Uterus (tissue), 3 donors: ENCODE measurements at regions not wholly inside any gene's neighbourhood (a gene's known extent, or its start where the extent isn't known, plus 50 kb on each side); places are given as distances from the start of the nearest gene placed in this dataset.

Experiments
- DNase-seq, 2 donors: peaks; one replicate each; pipeline ENCODE4 v3.0.0-alpha.2; 2019 to 2020
- H3K27ac ChIP-seq, 2 donors: fragments of 200-600 bp; sonication (generic); 1 replicate in 1 of 2; 2 replicates in 1 of 2; pipeline ENCODE4 v1.5.1; 2016 to 2018
- H3K27me3 ChIP-seq, 2 donors: fragments of 200-600 bp; sonication (generic); one replicate each; pipeline ENCODE4 v1.5.1; 2018 to 2019; ENCODE audit warnings: control low read depth in 1 of 2
- H3K36me3 ChIP-seq, 2 donors: fragments of 200-600 bp; sonication (generic); one replicate each; pipeline ENCODE4 v1.5.1; 2019; ENCODE audit warnings: control low read depth in 1 of 2
- H3K4me1 ChIP-seq, 2 donors: fragments of 200-600 bp; sonication (generic); one replicate each; pipeline ENCODE4 v1.5.1; 2018 to 2019; ENCODE audit warnings: control low read depth in 1 of 2
- H3K4me3 ChIP-seq, 2 donors: fragments of 200-600 bp; sonication (generic); 1 replicate in 1 of 2; 2 replicates in 1 of 2; pipeline ENCODE4 v1.5.1; 2018 to 2019; ENCODE audit warnings: mild to moderate bottlenecking in 1 of 2
- H3K9me3 ChIP-seq, 2 donors: fragments of 200-600 bp; sonication (generic); one replicate each; pipeline ENCODE4 v1.5.1; 2019; ENCODE audit warnings: control low read depth in 1 of 2
- POLR2A ChIP-seq, 2 donors: fragments of 450-650 bp; IDR thresholded peaks; one replicate each; pipeline ENCODE4 v1.6.1; 2016; ENCODE audit warnings: antibody characterized with exemption in 2 of 2, mild to moderate bottlenecking in 1 of 2, moderate library complexity in 1 of 2
- intact Hi-C: fragments of 100-400 bp; cut with DNase I; formaldehyde crosslinking; loops from one replicate; pipeline ENCODE4 v1.15.1; 2023; ENCODE audit warnings: low total_unique reads
- TF ChIP-seq, protein P1 (sequence below), 4 experiments: fragments of 200-600 bp in 2 of 4; fragments of 450-650 bp in 2 of 4; sonication (generic) in 2 of 4; IDR thresholded peaks; one replicate each; pipeline ENCODE4 v1.5.1; 2016 to 2019; ENCODE audit warnings: antibody characterized with exemption in 4 of 4, mild to moderate bottlenecking in 2 of 4, moderate library complexity in 1 of 4
- donor health status: DM: yes; HTN: yes; CAD: no.

DNA sequence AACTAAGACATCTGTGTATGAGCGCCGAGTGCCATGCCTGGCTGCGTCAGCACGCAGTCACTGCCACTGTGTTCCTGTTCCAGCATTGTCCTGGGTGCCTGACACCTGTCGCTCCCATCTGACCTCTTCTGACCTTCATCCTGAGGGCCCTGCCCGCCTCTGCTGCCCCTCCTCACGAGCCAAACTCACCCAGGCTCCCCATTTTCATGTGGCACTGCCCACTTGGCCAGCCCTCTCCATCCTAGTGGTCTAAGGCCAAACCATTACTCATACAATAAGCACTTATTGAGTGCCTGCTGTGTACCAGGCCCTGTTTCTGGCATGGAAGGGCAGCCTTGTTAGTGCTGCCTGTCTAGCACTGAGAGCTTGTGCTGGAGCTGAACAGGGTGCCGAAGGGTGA lies 77.2 kb upstream of the PCBD1 start:
- TF ChIP-seq POLR2A (IDR thresholded peaks at IDR 0.05): no peak
- TF ChIP-seq, protein P1, sequence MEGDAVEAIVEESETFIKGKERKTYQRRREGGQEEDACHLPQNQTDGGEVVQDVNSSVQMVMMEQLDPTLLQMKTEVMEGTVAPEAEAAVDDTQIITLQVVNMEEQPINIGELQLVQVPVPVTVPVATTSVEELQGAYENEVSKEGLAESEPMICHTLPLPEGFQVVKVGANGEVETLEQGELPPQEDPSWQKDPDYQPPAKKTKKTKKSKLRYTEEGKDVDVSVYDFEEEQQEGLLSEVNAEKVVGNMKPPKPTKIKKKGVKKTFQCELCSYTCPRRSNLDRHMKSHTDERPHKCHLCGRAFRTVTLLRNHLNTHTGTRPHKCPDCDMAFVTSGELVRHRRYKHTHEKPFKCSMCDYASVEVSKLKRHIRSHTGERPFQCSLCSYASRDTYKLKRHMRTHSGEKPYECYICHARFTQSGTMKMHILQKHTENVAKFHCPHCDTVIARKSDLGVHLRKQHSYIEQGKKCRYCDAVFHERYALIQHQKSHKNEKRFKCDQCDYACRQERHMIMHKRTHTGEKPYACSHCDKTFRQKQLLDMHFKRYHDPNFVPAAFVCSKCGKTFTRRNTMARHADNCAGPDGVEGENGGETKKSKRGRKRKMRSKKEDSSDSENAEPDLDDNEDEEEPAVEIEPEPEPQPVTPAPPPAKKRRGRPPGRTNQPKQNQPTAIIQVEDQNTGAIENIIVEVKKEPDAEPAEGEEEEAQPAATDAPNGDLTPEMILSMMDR (IDR thresholded peaks at IDR 0.05): no peak
- no peaks in the 10 kb centered on the region for H3K4me1 ChIP-seq
- no peak overlapping the region for H3K4me3 ChIP-seq
- no peak for DNase-seq
- H3K36me3 ChIP-seq: no peaks in the 10 kb centered on the region
- no peaks in the 10 kb centered on the region for H3K27me3 ChIP-seq
- intact Hi-C loops: no loop called here
- no peaks in the 10 kb centered on the region for H3K9me3 ChIP-seq
- no peak overlapping the region for H3K27ac ChIP-seq

DNA sequence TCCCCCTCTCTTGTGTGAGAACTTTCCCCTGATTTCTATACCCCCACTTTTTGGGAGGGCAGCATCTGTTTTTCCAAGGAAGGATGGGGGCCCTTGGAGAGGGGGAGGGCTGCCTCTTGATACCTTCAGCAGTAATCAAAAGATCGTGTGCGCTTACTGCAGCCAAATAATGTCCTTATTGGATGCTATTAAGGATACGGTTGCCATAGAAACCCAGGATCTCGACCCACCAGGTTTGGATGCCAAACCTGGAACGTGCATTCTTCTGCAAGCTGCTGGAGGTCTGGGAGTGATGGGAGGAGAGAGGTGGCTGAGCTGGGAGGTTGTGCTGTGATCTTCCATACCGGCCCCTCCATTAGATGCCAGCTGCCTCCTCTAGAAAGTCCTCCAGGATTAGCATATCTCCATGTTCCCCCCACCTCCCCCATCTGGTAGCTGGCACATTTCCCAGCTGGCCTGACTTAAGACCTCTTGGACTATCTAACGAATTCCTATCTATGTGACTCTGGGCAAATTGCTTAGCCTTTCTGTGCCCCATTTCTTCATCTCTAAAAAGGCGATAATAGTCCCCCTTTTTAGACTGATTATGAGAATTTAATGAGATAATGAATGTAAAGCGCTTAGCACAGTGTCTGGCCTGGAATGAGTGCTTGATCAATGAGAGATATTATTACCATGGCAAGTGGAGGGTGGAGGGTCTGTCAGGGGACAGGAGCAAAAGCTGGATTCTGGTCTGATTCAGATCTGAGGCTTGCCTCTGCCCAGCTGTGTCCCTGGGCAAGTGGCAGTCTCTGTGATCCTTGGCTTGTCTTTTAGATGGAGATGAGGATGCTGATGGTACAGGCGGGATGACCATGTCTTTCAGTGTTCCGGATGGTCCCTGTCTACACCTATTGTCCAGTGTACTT lies 78.5 kb upstream of the PCBD1 start:
- H3K9me3 ChIP-seq: no peaks in the 10 kb centered on the region
- no peak overlapping the region for H3K27ac ChIP-seq
- no peaks in the 10 kb centered on the region for H3K27me3 ChIP-seq
- intact Hi-C loops: no loop called here
- TF ChIP-seq, protein P1 (IDR thresholded peaks at IDR 0.05): no peak
- TF ChIP-seq POLR2A (IDR thresholded peaks at IDR 0.05): no peak
- no peaks in the 10 kb centered on the region for H3K4me1 ChIP-seq
- no peaks in the 10 kb centered on the region for H3K36me3 ChIP-seq
- no peak for DNase-seq
- H3K4me3 ChIP-seq: no peak overlapping the region

DNA sequence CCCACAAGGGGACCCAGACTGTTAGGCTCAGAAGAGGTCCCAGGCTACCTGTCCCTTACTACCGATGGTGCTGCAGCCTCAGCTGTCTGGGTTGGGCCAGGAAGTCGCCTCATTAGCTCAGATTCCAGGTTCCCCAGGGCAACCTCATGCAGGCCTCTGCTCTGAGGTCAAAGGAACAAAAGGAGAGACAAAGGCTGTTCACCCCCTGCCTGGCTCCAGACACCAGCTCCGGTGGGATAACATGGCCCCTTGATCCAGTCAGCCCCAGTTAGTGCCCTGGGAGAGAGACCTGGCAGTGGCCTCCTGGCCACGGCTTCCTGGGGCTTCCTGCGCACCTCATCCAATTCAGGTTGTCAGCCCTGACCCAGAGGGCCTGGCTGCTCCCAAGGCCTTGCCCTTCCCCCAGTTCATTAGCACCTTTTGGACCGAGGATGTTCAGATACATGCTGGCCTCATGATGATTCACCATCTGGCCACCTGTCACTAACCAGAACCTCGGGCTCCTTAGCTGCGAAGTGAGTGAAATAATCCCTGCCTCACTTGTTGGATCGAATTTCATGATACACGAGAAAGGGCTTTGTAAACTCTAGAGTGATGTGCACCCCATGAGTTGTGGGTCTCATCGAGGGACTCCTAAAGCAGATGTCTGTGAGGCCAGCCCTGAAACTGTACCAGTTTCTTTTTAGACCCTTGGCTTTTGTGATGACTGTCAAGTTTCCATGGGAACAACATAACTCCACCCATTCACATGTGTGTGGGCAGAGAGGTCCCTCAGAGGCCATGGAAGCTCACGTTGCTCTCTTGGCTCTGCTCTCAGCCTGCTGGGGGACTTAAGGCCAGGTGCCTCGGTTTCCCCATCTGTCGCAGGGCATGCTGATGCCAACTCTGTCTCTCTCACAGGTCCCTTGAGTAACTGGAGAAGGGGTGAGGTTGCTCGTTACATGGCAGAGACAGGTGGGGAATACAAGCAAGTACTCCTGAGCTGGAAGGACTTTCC lies 79.5 kb upstream of the PCBD1 start:
- H3K27me3 ChIP-seq: no peaks in the 10 kb centered on the region
- H3K4me3 ChIP-seq: no peak overlapping the region
- H3K36me3 ChIP-seq: no peaks in the 10 kb centered on the region
- TF ChIP-seq, protein P1 (IDR thresholded peaks at IDR 0.05): no peak
- H3K27ac ChIP-seq: no peak overlapping the region
- no peaks in the 10 kb centered on the region for H3K9me3 ChIP-seq
- no peak for DNase-seq
- intact Hi-C loops: no loop called here
- H3K4me1 ChIP-seq: no peaks in the 10 kb centered on the region

DNA sequence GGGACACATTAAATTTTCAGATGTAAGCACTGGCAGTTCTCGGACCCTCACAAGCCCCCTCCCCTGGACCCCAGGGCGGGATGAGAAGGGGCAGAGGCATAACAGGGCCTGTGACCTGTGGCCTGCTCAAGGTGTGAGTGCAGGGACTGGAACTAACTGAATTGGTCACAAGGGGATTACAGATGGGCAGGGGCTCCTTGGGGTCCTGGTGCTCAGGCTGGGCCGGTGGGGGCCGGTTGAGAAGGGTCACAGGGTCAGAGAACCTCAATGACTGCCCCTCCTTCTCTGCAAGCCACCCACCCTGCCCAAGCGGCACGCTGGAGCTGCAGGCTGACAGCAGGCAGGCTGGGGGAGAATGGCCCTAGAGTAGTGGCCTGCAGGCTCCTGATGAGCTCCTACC lies 80.8 kb upstream of the PCBD1 start:
- no peaks in the 10 kb centered on the region for H3K4me1 ChIP-seq
- H3K27ac ChIP-seq: no peak overlapping the region
- intact Hi-C loops: no loop called here
- TF ChIP-seq POLR2A (IDR thresholded peaks at IDR 0.05): no peak
- TF ChIP-seq, protein P1 (IDR thresholded peaks at IDR 0.05): no peak
- DNase-seq: no peak
- H3K9me3 ChIP-seq: no peaks in the 10 kb centered on the region
- no peak overlapping the region for H3K4me3 ChIP-seq
- no peaks in the 10 kb centered on the region for H3K27me3 ChIP-seq
- H3K36me3 ChIP-seq: no peaks in the 10 kb centered on the region

DNA sequence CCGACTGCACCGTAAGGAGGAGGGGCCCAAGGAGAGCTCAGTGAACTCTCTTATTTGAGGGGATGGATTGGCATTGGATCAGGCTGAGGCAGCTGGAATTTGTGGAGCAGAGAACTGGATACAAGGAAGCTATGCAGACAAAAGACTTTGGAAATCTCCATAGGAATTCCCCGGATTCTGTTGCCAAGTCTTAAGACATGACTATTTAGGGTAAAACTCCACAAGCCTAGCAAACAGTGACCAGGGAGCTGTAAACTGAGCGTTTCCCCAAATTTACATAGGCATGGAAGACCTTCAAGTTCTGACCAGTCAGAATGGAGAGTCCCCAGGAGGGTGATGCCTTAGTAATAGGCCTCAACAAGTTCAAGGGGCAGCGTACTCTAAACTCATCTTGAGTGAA lies 82.5 kb upstream of the PCBD1 start:
- no peak overlapping the region for H3K4me3 ChIP-seq
- H3K27ac ChIP-seq: no peak overlapping the region
- no peaks in the 10 kb centered on the region for H3K27me3 ChIP-seq
- no peak for DNase-seq
- TF ChIP-seq POLR2A (IDR thresholded peaks at IDR 0.05): no peak
- TF ChIP-seq, protein P1 (IDR thresholded peaks at IDR 0.05): no peak
- intact Hi-C loops: no loop called here
- no peaks in the 10 kb centered on the region for H3K36me3 ChIP-seq
- no peaks in the 10 kb centered on the region for H3K4me1 ChIP-seq
- no peaks in the 10 kb centered on the region for H3K9me3 ChIP-seq
